SU-DHL-6 (cell line): ENCODE measurements at regions not wholly inside any gene's neighbourhood (a gene's known extent, or its start where the extent isn't known, plus 50 kb on each side); places are given as distances from the start of the nearest gene placed in this dataset.

Source experiments
- H2AFZ ChIP-seq: fragments of 200-600 bp; sonication (generic); 2 replicates; pipeline ENCODE4 v1.6.1; 2014; ENCODE audit warnings: low read depth, mild to moderate bottlenecking, moderate library complexity, mixed read lengths, antibody characterized with exemption, low read length; ENCODE audit not compliant: severe bottlenecking
- H3F3A ChIP-seq: fragments of 200-600 bp; shearing (Covaris generic); 2 replicates; pipeline ENCODE4 v1.6.0; 2016; ENCODE audit warnings: antibody characterized with exemption, mild to moderate bottlenecking; ENCODE audit not compliant: insufficient read depth
- H3K27ac ChIP-seq: fragments of 200-600 bp; sonication (generic); 2 replicates; pipeline ENCODE4 v1.5.1; 2016; ENCODE audit warnings: low read depth, mild to moderate bottlenecking, low read length, moderate library complexity, mixed read lengths
- H3K27me3 ChIP-seq: fragments of 200-600 bp; sonication (generic), shearing (Covaris generic); 2 replicates; pipeline ENCODE4 v1.6.0; 2014; ENCODE audit warnings: mild to moderate bottlenecking, low read length
- H3K36me3 ChIP-seq: fragments of 200-600 bp; sonication (generic); 2 replicates; pipeline ENCODE4 v1.6.1; 2014; ENCODE audit warnings: mild to moderate bottlenecking, low read length, mixed read lengths
- H3K4me2 ChIP-seq: fragments of 300-600, 200-600 bp; shearing (Covaris generic), sonication (generic); 2 replicates; pipeline ENCODE4 v1.6.0; 2014; ENCODE audit warnings: low read length, low read depth, mild to moderate bottlenecking; ENCODE audit not compliant: poor library complexity, severe bottlenecking
- H3K4me3 ChIP-seq: fragments of 200-600 bp; sonication (generic); 2 replicates; pipeline ENCODE4 v1.5.1; 2014; ENCODE audit warnings: antibody characterized with exemption, low read length, mild to moderate bottlenecking, mixed read lengths; ENCODE audit not compliant: insufficient read depth, poor library complexity, severe bottlenecking
- H3K79me2 ChIP-seq: fragments of 200-600 bp; sonication (generic); 2 replicates; pipeline ENCODE4 v1.6.1; 2014; ENCODE audit warnings: mild to moderate bottlenecking, low read length, moderate library complexity; ENCODE audit not compliant: insufficient read depth
- H3K9ac ChIP-seq: fragments of 200-600 bp; sonication (generic); 2 replicates; pipeline ENCODE4 v1.7.0; 2014; ENCODE audit warnings: mild to moderate bottlenecking, low read length
- H3K9me2 ChIP-seq: fragments of 200-600 bp; sonication (generic); replicated peaks from 2 replicates; pipeline ENCODE4 v1.6.1; 2014; ENCODE audit warnings: low read length; ENCODE audit not compliant: insufficient read depth
- H3K9me3 ChIP-seq: fragments of 200-600 bp; sonication (generic); 2 replicates; pipeline ENCODE4 v1.6.1; 2014; ENCODE audit warnings: low read length, mixed read lengths; ENCODE audit not compliant: insufficient read depth
- H4K20me1 ChIP-seq: fragments of 200-600 bp; sonication (generic); 2 replicates; pipeline ENCODE4 v1.6.1; 2014; ENCODE audit warnings: low read depth, mild to moderate bottlenecking, antibody characterized with exemption, low read length, moderate library complexity, mixed read lengths
- EZH2phosphoT487 ChIP-seq: fragments of 200-600 bp; sonication (generic), shearing (Covaris generic); conservative IDR thresholded peaks from 2 replicates; pipeline ENCODE4 v1.6.1; 2018; ENCODE audit warnings: mild to moderate bottlenecking, antibody characterized with exemption, low read length, moderate library complexity, mixed read lengths
- TF ChIP-seq, protein P1 (sequence below): fragments of 200-600 bp; sonication (generic); IDR thresholded peaks from one replicate; pipeline ENCODE4 v1.5.1; 2017; ENCODE audit warnings: antibody characterized with exemption, mild to moderate bottlenecking, low read length, moderate library complexity; ENCODE audit not compliant: insufficient read depth, poor library complexity, severe bottlenecking

DNA sequence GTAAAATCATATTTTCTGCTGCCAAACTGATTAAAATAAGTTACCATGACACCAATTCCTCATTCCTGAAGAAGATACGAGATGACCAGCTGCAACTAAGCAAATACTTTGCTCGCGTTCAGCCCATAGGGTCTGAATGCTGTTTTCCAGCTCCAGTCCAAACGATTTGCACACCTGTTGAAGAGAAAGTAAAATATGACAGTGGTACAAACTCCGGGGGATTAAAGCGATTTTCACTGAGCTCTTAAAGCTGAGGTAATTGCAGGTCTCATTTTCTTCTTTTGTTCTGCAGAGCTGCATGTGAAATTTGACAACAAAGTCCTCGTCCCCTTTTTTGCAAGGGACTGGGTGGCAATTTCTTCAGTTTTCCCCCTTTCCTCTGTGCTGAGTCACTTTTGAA, 118.4 kb downstream of the NR2F2 start:
- no peaks in the 10 kb centered on the region for H3K79me2 ChIP-seq
- H4K20me1 ChIP-seq, result no peaks in the 10 kb centered on the region
- H3K9me2 ChIP-seq, result no peaks in the 10 kb centered on the region
- H2AFZ ChIP-seq, result no peak overlapping the region
- H3K4me2 ChIP-seq, result no peak overlapping the region
- H3K9ac ChIP-seq, result no peak overlapping the region
- no peak overlapping the region for H3K4me3 ChIP-seq
- no peaks in the 10 kb centered on the region for H3F3A ChIP-seq
- H3K9me3 ChIP-seq, result no peaks in the 10 kb centered on the region
- TF ChIP-seq, protein P1, sequence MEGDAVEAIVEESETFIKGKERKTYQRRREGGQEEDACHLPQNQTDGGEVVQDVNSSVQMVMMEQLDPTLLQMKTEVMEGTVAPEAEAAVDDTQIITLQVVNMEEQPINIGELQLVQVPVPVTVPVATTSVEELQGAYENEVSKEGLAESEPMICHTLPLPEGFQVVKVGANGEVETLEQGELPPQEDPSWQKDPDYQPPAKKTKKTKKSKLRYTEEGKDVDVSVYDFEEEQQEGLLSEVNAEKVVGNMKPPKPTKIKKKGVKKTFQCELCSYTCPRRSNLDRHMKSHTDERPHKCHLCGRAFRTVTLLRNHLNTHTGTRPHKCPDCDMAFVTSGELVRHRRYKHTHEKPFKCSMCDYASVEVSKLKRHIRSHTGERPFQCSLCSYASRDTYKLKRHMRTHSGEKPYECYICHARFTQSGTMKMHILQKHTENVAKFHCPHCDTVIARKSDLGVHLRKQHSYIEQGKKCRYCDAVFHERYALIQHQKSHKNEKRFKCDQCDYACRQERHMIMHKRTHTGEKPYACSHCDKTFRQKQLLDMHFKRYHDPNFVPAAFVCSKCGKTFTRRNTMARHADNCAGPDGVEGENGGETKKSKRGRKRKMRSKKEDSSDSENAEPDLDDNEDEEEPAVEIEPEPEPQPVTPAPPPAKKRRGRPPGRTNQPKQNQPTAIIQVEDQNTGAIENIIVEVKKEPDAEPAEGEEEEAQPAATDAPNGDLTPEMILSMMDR, result no peak
- TF ChIP-seq EZH2phosphoT487, result no peak
- H3K27ac ChIP-seq, result no peak overlapping the region
- no peaks in the 10 kb centered on the region for H3K27me3 ChIP-seq
- no peaks in the 10 kb centered on the region for H3K36me3 ChIP-seq

DNA sequence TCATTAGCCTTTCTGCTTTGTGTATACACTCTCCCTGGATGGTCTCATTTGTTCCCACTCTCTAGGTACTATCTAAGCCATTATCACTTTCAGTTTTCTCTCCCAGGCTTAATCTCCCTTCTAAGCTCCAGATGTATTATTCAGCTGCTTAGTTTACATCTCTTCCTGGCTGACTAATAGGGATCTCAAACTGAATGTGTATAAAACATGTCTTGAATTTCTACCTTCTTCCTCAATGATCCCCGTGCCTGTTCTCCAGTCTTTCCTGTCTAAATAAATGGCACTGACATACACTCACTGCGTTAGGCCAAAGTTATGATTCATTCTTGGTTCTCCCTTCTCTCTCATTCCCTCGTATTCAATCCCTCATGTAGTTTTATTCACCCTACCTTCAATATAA, 127.3 kb downstream of the NR2F2 start:
- Histone ChIP-seq H3K36me3 (no peaks in the 10 kb centered on the region), H3K9ac (no peak overlapping the region), H3K4me2 (no peak overlapping the region), H4K20me1 (no peaks in the 10 kb centered on the region), H2AFZ (no peak overlapping the region), H3K79me2 (no peaks in the 10 kb centered on the region), H3K27me3 (no peaks in the 10 kb centered on the region), H3K9me2 (no peaks in the 10 kb centered on the region), H3K27ac (no peak overlapping the region), H3F3A (no peaks in the 10 kb centered on the region), H3K4me3 (no peak overlapping the region), H3K9me3 (no peaks in the 10 kb centered on the region)
- TF ChIP-seq, protein P1, result no peak
- TF ChIP-seq EZH2phosphoT487, result no peak

DNA sequence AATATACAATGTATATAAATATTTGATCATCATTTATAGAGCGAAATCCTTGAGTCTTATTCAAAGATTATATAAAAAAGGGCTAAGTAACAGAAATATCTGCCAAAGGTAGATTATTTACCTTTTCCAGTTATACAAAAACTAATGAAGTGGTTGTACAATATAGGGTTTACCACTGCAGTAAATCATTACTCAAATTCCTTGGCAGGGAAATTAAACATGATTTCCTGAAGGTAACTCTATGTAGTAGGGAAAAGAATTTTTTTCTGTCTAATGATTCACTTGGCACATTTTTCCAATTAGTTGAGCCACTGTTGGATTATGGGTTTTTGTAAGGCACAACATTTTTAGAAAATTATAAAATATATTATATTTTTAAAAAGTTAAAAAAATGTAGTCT, 129.6 kb downstream of the NR2F2 start:
- no peak overlapping the region for H3K4me3 ChIP-seq
- H4K20me1 ChIP-seq, result no peaks in the 10 kb centered on the region
- H3K4me2 ChIP-seq, result no peak overlapping the region
- no peak for TF ChIP-seq EZH2phosphoT487
- TF ChIP-seq, protein P1, result no peak
- H3K36me3 ChIP-seq, result no peaks in the 10 kb centered on the region
- H3K27ac ChIP-seq, result no peak overlapping the region
- H3F3A ChIP-seq, result no peaks in the 10 kb centered on the region
- H3K27me3 ChIP-seq, result no peaks in the 10 kb centered on the region
- no peaks in the 10 kb centered on the region for H3K9me3 ChIP-seq
- no peaks in the 10 kb centered on the region for H3K79me2 ChIP-seq
- no peaks in the 10 kb centered on the region for H3K9me2 ChIP-seq
- H2AFZ ChIP-seq, result no peak overlapping the region
- no peak overlapping the region for H3K9ac ChIP-seq
